Tongue (tissue), 1 donor: ENCODE measurements at regions not wholly inside any gene's neighbourhood (a gene's known extent, or its start where the extent isn't known, plus 50 kb on each side); places are given as distances from the start of the nearest gene placed in this dataset.
"Not testable (repeated sequence)": the region's sequence is repeated elsewhere in the genome, so short reads cannot be mapped to it uniquely, and the experiment has no call there.

Experiments used
- DNase-seq: peaks from one replicate; pipeline ENCODE4 v3.0.0-alpha.2; 2015

GRCh38 chr5:90338712-90339372 is 70.7 kb downstream of the CETN3 start:
- no peak for DNase-seq

GRCh38 chr5:90337449-90338052 is 72.0 kb downstream of the CETN3 start:
- DNase-seq = no peak

GRCh38 chr5:90336752-90337151 is 72.8 kb downstream of the CETN3 start:
- DNase-seq = no peak

DNA sequence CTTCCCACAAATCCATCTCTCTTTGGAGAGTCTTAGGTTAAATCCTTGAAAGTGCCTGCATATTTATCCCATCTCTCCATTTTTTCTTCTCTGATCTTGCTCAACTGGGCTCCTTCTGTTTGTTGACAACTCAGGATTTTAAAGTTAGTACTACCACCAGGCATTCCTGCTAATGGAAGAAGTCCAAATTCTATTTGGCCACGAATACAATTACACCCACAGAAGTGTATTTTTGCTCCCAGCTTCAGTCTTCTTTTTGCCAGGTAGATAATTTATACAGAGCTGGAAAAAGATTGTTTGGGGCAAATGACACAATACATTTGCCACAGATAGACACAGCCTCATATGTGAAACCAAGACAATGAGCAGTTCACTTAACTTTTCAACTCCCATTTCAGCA is 74.8 kb downstream of the CETN3 start:
- DNase-seq = no peak

DNA sequence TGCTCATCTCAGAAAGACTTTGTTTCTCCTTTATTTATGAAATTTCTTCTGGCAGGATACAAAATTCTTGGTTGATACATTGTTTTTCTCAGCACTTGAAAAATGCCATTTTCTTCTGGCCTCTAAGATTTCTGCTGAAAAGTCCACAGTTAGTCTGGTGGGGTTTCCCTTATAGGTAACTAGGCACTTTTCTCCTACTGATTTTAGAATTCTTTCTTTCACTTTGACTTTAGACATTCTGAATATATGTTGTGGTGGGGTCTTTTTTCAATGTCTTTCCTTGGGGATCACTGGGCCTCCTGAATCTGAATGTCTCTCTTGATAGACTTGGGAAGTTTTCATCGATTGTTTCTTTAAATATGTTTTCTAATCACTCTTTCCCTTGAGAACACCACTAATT is 79.6 kb downstream of the CETN3 start:
- DNase-seq = no peak

DNA sequence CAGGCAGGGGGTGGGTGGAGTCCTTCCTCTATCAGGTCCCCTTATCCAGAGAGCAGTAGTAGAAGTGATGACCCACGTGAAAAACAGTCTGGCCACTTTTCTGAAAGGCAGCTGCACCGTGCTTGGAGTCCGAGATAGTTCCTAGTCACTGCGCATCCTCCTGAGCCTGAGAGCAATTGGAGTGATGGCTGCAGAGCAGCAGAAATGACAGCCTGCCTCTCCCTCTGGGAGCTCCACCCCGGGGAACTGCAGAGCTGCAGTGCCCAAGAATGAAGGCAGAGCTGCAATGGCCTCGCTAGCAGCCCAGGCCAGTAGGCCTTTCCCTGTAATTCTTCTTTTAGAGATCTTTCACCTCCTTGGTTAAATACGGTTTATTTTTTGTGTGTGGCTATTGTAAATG is 82.6 kb downstream of the CETN3 start:
- DNase-seq = no peak

GRCh38 chr5:90325093-90325492 is 84.5 kb downstream of the CETN3 start:
- DNase-seq = no peak

DNA sequence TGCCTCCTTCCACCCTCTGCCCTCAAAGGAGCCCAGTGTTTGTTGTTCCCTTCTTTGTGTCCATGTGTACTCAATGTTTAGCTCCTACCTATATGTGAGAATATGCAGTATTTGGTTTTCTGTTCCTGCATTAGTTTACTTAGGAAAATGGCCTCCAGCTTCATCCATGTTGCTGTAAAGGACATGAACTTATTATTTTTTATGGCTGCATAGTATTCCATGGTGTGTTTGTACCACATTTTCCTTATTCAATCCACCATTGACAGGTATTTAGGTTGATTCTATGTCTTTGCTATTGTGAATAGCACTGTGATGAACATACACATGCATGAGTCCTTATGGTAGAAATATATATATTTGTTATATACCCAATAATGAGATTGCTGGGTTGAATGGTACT is 89.2 kb downstream of the CETN3 start:
- DNase-seq = not testable (repeated sequence)

GRCh38 chr5:90312027-90312426 is 97.5 kb downstream of the CETN3 start:
- DNase-seq = no peak

GRCh38 chr5:90311401-90311800 is 98.2 kb downstream of the CETN3 start:
- no peak for DNase-seq

GRCh38 chr5:90308787-90309585 is 100.6 kb downstream of the CETN3 start:
- DNase-seq = no peak

- DNase-seq = no peak
Observed at GRCh38 chr5:90307782-90308181, 101.8 kb downstream of the CETN3 start.

DNA sequence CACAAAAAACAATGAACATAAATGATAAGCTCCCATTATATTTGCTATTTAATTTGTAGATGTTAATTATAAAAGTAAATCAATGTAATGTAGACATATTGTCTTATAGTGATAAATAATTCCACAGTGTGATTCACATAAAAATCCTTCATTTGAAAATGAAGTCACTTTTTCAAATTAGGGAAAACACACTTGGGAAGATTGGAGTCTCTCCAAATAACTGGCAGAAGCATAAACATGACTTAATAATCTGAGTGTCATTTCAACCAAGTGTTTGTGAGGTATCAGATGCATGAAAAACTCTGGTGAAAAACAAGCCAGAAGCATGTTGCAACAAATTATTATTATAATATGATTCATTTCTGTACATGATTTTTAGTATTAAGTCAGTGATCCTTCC is 102.2 kb downstream of the CETN3 start:
- DNase-seq = no peak

DNA sequence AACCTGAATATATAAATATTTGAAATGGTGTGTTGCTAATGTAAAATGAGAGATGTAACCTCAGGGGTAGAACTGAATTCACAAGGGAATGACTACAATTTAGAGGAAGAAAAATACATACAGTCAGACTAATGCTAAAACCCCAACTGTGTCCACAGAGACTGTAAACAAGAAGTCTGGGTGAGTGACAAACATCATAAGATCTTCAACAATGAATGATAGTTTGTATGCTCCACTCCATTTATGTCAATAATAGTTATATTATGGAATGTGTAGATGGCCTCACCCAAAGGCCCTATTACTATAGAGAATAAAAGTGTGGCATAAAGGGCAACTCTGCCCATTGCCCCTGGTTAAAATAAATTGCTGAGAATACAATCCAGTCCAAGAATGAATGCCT is 102.9 kb downstream of the CETN3 start:
- DNase-seq = no peak

GRCh38 chr5:90305041-90305720 is 104.4 kb downstream of the CETN3 start:
- DNase-seq = no peak

DNA sequence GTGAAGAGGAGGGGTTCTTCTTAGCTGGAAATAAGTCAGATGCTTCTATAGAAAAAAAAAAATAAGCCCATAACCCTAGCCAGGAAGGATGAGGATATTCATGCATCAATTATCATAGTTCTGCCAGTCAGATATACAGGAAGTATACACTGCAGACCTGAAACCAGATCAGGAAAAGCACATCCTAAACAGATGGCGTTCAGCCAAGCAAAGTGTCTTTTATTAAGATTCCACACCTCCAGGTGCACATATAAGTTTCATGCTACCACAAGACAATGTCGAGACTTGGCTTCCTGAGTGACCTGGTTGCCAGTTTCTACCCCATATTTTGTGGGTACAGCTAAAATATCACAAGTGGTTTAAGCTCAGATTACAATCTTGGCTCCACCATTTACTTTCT is 108.3 kb downstream of the CETN3 start:
- DNase-seq = no peak

- DNase-seq = no peak
Observed at GRCh38 chr5:90297045-90297764, 112.4 kb downstream of the CETN3 start.

GRCh38 chr5:90294604-90295003 is 115.0 kb downstream of the CETN3 start:
- DNase-seq = no peak

- no peak for DNase-seq
Observed at GRCh38 chr5:90293931-90294330, 115.6 kb downstream of the CETN3 start.

DNA sequence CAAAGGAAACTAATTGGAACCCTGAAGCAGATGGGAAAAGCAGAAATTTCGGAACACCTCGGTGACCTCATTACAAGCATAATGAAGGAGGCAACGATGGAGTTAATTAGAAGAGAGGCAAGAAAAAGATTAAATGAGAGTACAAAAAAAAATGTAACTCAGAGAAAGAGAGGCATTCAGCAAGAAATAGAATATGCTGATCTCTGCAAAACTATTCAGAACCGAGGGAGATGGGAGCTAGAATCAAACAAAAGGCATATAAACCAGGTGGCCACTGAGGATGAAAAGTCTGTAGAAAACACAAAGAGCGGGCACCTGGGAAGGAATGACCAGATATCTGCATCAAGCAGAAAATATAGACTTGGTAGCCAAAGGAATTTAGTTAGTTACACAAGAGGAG is 118.9 kb downstream of the CETN3 start:
- no peak for DNase-seq

- no peak for DNase-seq
Observed at GRCh38 chr5:90289837-90290236, 119.7 kb downstream of the CETN3 start.

DNA sequence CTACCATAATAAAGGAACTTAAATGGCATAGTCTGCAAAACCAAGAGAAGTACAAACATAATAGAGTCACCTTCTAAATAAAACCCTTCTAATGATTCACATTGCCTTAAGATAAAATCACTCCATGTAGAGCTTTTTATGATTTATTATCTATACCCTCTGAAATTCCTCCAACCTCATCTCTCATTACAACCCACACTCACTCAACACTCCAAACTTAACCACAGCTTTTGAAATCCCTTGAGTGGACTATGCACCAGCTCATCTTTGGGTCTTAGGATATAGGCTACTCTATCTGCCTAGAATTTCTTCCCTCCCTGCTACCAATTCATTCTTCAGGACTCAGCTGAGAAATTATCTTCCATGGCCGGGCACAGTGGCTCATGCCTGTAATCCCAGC is 122.5 kb downstream of the CETN3 start:
- DNase-seq = no peak
